SK-N-SH (cell line): ENCODE measurements at regions not wholly inside any gene's neighbourhood (a gene's known extent, or its start where the extent isn't known, plus 50 kb on each side); places are given as distances from the start of the nearest gene placed in this dataset.

ENCODE experiments used
- CTCF ChIA-PET: fragments of 300-600, 350-600 bp; formaldehyde crosslinking; extraction: SDS; loops from one replicate; lab custom pipeline; 2021; lab: Yijun Ruan, JAX
- POLR2A ChIA-PET: fragments of 350-600 bp; sonication (Branson Sonifier 250); formaldehyde crosslinking; extraction: SDS; loops from one replicate; lab custom pipeline; 2020; ENCODE audit warnings: antibody characterized with exemption, inconsistent platforms; lab: Yijun Ruan, JAX
- DNase-seq: peaks from one replicate; pipeline ENCODE4 v3.0.0; 2012
- H2AFZ ChIP-seq: fragments of 200-600 bp; sonication (generic); 2 replicates; pipeline ENCODE4 v1.8.1; 2016; ENCODE audit warnings: antibody characterized with exemption, mild to moderate bottlenecking, low read depth
- H3F3A ChIP-seq: fragments of 200-600 bp; sonication (generic); replicated peaks from 2 replicates; pipeline ENCODE3; 2016; ENCODE audit warnings: antibody characterized with exemption, mild to moderate bottlenecking; ENCODE audit not compliant: insufficient read depth
- H3K27ac ChIP-seq, 2 experiments: fragments of 200-500 bp in 1 of 2; fragments of 200-600 bp in 1 of 2; sonication (Bioruptor generic) in 1 of 2; sonication (generic), shearing (Covaris generic) in 1 of 2; 2 replicates each; pipeline versions ENCODE4 v1.5.1 to v1.6.1; 2014 to 2016; ENCODE audit warnings: low read depth in 2 of 2, inconsistent platforms in 1 of 2, low read length in 1 of 2, mild to moderate bottlenecking in 1 of 2, mixed read lengths in 1 of 2
- H3K27me3 ChIP-seq: fragments of 200-600 bp; sonication (generic), shearing (Covaris generic); 2 replicates; pipeline ENCODE4 v1.6.1; 2016; ENCODE audit warnings: mixed run types; ENCODE audit not compliant: insufficient read depth
- H3K36me3 ChIP-seq, 2 experiments: fragments of 200-500 bp in 1 of 2; fragments of 200-600 bp in 1 of 2; sonication (Bioruptor generic) in 1 of 2; sonication (generic) in 1 of 2; replicated peaks in 1 of 2; 2 replicates each; pipeline versions ENCODE3 to v1.5.1; 2014 to 2016; ENCODE audit warnings: low read length in 1 of 2, mild to moderate bottlenecking in 1 of 2; ENCODE audit not compliant: insufficient read depth in 2 of 2, control insufficient read depth in 1 of 2
- H3K4me1 ChIP-seq, 2 experiments: fragments of 200-500 bp in 1 of 2; fragments of 200-600 bp in 1 of 2; sonication (Bioruptor generic) in 1 of 2; sonication (generic), shearing (Covaris generic) in 1 of 2; 2 replicates each; pipeline versions ENCODE4 v1.5.1 to v1.6.1; 2014 to 2016; ENCODE audit warnings: low read depth in 1 of 2, low read length in 1 of 2, mixed run types in 1 of 2; ENCODE audit not compliant: insufficient read depth in 2 of 2, control insufficient read depth in 1 of 2
- H3K4me2 ChIP-seq: fragments of 200-600 bp; sonication (generic), shearing (Covaris generic); 2 replicates; pipeline ENCODE4 v1.6.1; 2017; ENCODE audit warnings: mixed run types
- H3K4me3 ChIP-seq, 2 experiments: fragments of 200-500 bp in 1 of 2; fragments of 200-600 bp in 1 of 2; sonication (Bioruptor generic) in 1 of 2; sonication (generic), shearing (Covaris generic) in 1 of 2; 2 replicates each; pipeline versions ENCODE4 v1.5.1 to v1.8.1; 2014 to 2016; ENCODE audit warnings: low read depth in 2 of 2, inconsistent platforms in 1 of 2, low read length in 1 of 2, mild to moderate bottlenecking in 1 of 2, mixed read lengths in 1 of 2, moderate library complexity in 1 of 2
- H3K79me2 ChIP-seq: fragments of 200-600 bp; sonication (generic); 2 replicates; pipeline ENCODE4 v1.8.1; 2017; ENCODE audit warnings: mild to moderate bottlenecking; ENCODE audit not compliant: insufficient read depth
- H3K9ac ChIP-seq: fragments of 200-600 bp; sonication (generic); 2 replicates; pipeline ENCODE4 v1.6.1; 2017; ENCODE audit warnings: mixed run types
- H3K9me2 ChIP-seq: fragments of 200-600 bp; sonication (generic); 2 replicates; pipeline ENCODE4 v1.6.1; 2017; ENCODE audit warnings: mixed run types
- H3K9me3 ChIP-seq: fragments of 200-600 bp; sonication (generic); 2 replicates; pipeline ENCODE4 v1.6.1; 2017; ENCODE audit warnings: mixed run types, mild to moderate bottlenecking, moderate library complexity
- H4K20me1 ChIP-seq: fragments of 200-600 bp; sonication (generic); 2 replicates; pipeline ENCODE4 v1.6.1; 2017; ENCODE audit warnings: mild to moderate bottlenecking, mixed run types; ENCODE audit not compliant: insufficient read depth
- ELF1 ChIP-seq: IDR thresholded peaks from 2 replicates; pipeline ENCODE4 v1.4.0; 2012
- FOXJ3 ChIP-seq: sonication (generic); formaldehyde crosslinking; IDR thresholded peaks from 2 replicates; pipeline ENCODE4 v1.5.1; 2020; ENCODE audit warnings: mild to moderate bottlenecking, missing genetic modification reagents
- GATA2 ChIP-seq: sonication (generic); formaldehyde crosslinking; IDR thresholded peaks from 2 replicates; pipeline ENCODE4 v1.5.0; 2020; ENCODE audit warnings: mild to moderate bottlenecking, missing genetic modification reagents
- MXI1 ChIP-seq: IDR thresholded peaks from 2 replicates; pipeline ENCODE4 v1.6.1; 2012; ENCODE audit warnings: mild to moderate bottlenecking, low read depth, low read length, improper control_type of control experiment
- NFIC ChIP-seq: IDR thresholded peaks from 2 replicates; pipeline ENCODE4 v1.4.0; 2012; ENCODE audit warnings: borderline replicate concordance
- RXRA ChIP-seq: IDR thresholded peaks from 2 replicates; pipeline ENCODE4 v1.4.0; 2012; ENCODE audit warnings: low read depth, mild to moderate bottlenecking, borderline replicate concordance
- TCF12 ChIP-seq: IDR thresholded peaks from 2 replicates; pipeline ENCODE4 v1.4.0; 2012
- whole genome bisulfite sequencing: methylation state at CpG from one replicate; pipeline ENCODE4 v1.1.6; 2017; ENCODE audit warnings: low lambda C conversion rate; 5-methylcytosine and 5-hydroxymethylcytosine counted together
- TF ChIP-seq, protein P1 (sequence below): IDR thresholded peaks from 2 replicates; pipeline ENCODE4 v1.6.1; 2012; ENCODE audit warnings: mild to moderate bottlenecking, low read depth, low read length, moderate library complexity
- TF ChIP-seq, protein P2 (sequence below): IDR thresholded peaks from 2 replicates; pipeline ENCODE4 v1.4.0; 2012; ENCODE audit warnings: low read depth, borderline replicate concordance
- TF ChIP-seq, protein P3 (sequence below): IDR thresholded peaks from 2 replicates; pipeline ENCODE4; 2012

DNA sequence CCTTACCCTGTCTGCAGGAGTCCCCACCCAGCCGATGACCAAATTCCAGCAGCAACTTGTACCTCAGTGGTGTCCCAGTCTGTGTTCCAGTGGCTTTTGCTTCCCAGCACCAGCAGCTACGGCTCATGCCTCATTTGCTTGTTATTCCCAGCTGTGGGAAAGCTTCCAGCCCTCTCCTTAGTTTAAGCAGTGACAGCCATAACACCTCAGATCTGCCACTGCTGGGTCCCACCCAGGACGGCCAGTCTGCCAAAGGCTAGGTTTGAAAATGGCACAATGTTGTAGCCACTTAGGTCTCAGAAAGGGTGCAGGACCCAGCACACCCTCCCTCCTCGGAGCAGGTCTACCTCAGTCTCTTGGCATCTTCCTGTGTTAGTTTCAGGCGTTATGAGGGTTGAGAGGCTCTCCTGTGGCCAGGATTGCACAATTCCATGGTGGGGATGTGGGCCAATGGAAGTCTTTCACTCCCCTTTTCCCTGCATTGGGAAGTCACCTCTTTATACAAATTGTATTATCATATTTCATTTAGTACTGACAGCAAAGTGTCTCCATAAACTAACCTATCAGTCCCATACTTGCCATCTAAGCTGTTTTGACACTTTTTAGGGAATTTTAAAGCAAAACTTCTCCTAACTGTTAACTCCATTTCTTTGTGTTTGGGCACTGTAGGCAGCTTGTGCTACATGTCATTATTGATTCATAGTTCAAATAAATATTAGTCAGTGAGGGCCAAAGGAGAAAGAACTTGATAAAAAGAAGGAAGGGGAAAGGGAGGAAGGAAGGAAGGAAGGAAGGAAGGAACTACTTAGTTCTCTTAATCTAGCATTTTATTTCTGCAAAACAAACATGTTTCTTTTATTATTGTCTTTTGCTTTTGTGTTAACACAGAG is 62.9 kb upstream of the FAM110C start (continued):
- TF ChIP-seq, protein P1, sequence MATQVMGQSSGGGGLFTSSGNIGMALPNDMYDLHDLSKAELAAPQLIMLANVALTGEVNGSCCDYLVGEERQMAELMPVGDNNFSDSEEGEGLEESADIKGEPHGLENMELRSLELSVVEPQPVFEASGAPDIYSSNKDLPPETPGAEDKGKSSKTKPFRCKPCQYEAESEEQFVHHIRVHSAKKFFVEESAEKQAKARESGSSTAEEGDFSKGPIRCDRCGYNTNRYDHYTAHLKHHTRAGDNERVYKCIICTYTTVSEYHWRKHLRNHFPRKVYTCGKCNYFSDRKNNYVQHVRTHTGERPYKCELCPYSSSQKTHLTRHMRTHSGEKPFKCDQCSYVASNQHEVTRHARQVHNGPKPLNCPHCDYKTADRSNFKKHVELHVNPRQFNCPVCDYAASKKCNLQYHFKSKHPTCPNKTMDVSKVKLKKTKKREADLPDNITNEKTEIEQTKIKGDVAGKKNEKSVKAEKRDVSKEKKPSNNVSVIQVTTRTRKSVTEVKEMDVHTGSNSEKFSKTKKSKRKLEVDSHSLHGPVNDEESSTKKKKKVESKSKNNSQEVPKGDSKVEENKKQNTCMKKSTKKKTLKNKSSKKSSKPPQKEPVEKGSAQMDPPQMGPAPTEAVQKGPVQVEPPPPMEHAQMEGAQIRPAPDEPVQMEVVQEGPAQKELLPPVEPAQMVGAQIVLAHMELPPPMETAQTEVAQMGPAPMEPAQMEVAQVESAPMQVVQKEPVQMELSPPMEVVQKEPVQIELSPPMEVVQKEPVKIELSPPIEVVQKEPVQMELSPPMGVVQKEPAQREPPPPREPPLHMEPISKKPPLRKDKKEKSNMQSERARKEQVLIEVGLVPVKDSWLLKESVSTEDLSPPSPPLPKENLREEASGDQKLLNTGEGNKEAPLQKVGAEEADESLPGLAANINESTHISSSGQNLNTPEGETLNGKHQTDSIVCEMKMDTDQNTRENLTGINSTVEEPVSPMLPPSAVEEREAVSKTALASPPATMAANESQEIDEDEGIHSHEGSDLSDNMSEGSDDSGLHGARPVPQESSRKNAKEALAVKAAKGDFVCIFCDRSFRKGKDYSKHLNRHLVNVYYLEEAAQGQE = no peak
- TF ChIP-seq, protein P2, sequence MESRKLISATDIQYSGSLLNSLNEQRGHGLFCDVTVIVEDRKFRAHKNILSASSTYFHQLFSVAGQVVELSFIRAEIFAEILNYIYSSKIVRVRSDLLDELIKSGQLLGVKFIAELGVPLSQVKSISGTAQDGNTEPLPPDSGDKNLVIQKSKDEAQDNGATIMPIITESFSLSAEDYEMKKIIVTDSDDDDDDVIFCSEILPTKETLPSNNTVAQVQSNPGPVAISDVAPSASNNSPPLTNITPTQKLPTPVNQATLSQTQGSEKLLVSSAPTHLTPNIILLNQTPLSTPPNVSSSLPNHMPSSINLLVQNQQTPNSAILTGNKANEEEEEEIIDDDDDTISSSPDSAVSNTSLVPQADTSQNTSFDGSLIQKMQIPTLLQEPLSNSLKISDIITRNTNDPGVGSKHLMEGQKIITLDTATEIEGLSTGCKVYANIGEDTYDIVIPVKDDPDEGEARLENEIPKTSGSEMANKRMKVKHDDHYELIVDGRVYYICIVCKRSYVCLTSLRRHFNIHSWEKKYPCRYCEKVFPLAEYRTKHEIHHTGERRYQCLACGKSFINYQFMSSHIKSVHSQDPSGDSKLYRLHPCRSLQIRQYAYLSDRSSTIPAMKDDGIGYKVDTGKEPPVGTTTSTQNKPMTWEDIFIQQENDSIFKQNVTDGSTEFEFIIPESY = no peak
- TF ChIP-seq ELF1 = no peak
- TF ChIP-seq GATA2 (CRISPR knock-in tag) = no peak
- TF ChIP-seq, protein P3, sequence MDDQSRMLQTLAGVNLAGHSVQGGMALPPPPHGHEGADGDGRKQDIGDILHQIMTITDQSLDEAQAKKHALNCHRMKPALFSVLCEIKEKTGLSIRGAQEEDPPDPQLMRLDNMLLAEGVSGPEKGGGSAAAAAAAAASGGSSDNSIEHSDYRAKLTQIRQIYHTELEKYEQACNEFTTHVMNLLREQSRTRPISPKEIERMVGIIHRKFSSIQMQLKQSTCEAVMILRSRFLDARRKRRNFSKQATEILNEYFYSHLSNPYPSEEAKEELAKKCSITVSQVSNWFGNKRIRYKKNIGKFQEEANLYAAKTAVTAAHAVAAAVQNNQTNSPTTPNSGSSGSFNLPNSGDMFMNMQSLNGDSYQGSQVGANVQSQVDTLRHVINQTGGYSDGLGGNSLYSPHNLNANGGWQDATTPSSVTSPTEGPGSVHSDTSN = no peak
- no peak for TF ChIP-seq RXRA
- no peak for TF ChIP-seq FOXJ3
- no peak for TF ChIP-seq NFIC
- TF ChIP-seq TCF12 = no peak

DNA sequence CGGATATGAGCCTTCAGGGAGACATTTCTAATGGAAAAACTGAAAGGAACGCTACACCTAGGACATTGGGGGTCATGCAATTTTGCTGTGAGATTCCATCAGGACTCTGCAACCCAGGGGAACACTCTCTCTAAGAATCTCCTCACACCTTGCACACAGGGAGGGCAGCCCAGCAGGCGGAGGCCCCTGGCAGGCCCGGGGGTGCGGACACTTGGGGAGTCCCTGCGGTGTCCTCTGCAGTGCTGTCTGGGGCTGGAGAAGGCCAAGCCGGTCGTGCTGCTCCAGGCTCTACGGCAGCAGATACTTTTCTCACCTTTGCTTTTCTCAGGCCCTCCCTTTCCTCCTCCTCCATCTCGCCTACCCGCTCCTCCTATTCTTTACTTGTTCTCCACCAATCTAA is 54.7 kb upstream of the FAM110C start:
- 29% methylated on average over 11 of the region's 11 CpGs for WGBS
- Histone ChIP-seq H3K27ac (no peak overlapping the region), H4K20me1 (no peaks in the 10 kb centered on the region), H3K9me3 (no peaks in the 10 kb centered on the region), H3K36me3 (no peaks in the 10 kb centered on the region), H3K4me2 (no peak overlapping the region), H2AFZ (no peak overlapping the region), H3K4me1 (no peaks in the 10 kb centered on the region), H3K27me3 (no peaks in the 10 kb centered on the region), H3K79me2 (no peaks in the 10 kb centered on the region), H3F3A (no peaks in the 10 kb centered on the region), H3K9me2 (no peaks in the 10 kb centered on the region), H3K4me3 (no peak overlapping the region), H3K9ac (no peak overlapping the region)
- no peak for DNase-seq
- POLR2A ChIA-PET = no interaction called here
- TF ChIP-seq, protein P3 = no peak
- TF ChIP-seq MXI1 (no peak), RXRA (no peak)
- CTCF ChIA-PET = no interaction called here
